GM23338 (cell line): ENCODE measurements at regions not wholly inside any gene's neighbourhood (a gene's known extent, or its start where the extent isn't known, plus 50 kb on each side); places are given as distances from the start of the nearest gene placed in this dataset.

ENCODE experiments used
- ATAC-seq: fragments of 200-7000 bp; cut with Tn5 transposase; 3 replicates; pipeline ENCODE4 v1.9.1; 2020
- DNase-seq: peaks from one replicate; pipeline ENCODE4 v3.0.0-alpha.2; 2015; ENCODE audit warnings: low spot score
- H2AFZ ChIP-seq: fragments of 200-600 bp; sonication (generic); 2 replicates; pipeline ENCODE4 v1.8.0; 2016; ENCODE audit warnings: antibody characterized with exemption, mild to moderate bottlenecking, moderate library complexity
- H3F3A ChIP-seq: fragments of 200-600 bp; sonication (generic); replicated peaks from 2 replicates; pipeline ENCODE4 v1.8.0; 2017; ENCODE audit warnings: antibody characterized with exemption, mixed run types, low read depth
- H3K27ac ChIP-seq: fragments of 200-600 bp; sonication (generic); 2 replicates; pipeline ENCODE4 v1.6.1; 2016; ENCODE audit warnings: low read depth
- H3K27me3 ChIP-seq: fragments of 200-600 bp; sonication (generic); 2 replicates; pipeline ENCODE4 v1.8.0; 2016; ENCODE audit warnings: mild to moderate bottlenecking, mixed run types, moderate library complexity; ENCODE audit not compliant: insufficient read depth
- H3K36me3 ChIP-seq: fragments of 200-600 bp; sonication (generic); 2 replicates; pipeline ENCODE4 v1.8.0; 2016; ENCODE audit warnings: mild to moderate bottlenecking; ENCODE audit not compliant: insufficient read depth
- H3K4me1 ChIP-seq: fragments of 200-600 bp; sonication (generic); 2 replicates; pipeline ENCODE4 v1.8.0; 2016; ENCODE audit warnings: mild to moderate bottlenecking, moderate library complexity; ENCODE audit not compliant: insufficient read depth
- H3K4me2 ChIP-seq: fragments of 200-600 bp; sonication (generic); 2 replicates; pipeline ENCODE4 v1.7.1; 2017; ENCODE audit warnings: mixed run types
- H3K4me3 ChIP-seq: fragments of 200-600 bp; sonication (generic); 2 replicates; pipeline ENCODE4 v1.6.1; 2016; ENCODE audit warnings: mixed run types
- H3K79me2 ChIP-seq: fragments of 200-600 bp; sonication (generic); replicated peaks from 2 replicates; pipeline ENCODE4 v1.8.0; 2017; ENCODE audit warnings: mild to moderate bottlenecking; ENCODE audit not compliant: insufficient read depth
- H3K9me2 ChIP-seq: fragments of 200-600 bp; sonication (generic); 2 replicates; pipeline ENCODE4 v1.8.0; 2017; ENCODE audit not compliant: insufficient read depth
- H4K20me1 ChIP-seq: fragments of 200-600 bp; sonication (generic); replicated peaks from 2 replicates; pipeline ENCODE4 v1.8.0; 2017; ENCODE audit warnings: mild to moderate bottlenecking; ENCODE audit not compliant: insufficient read depth
- H3K27ac Mint-ChIP-seq: 2 replicates; pipeline ENCODE4 v1.8.0; 2020; ENCODE audit warnings: inconsistent platforms, mild to moderate bottlenecking, moderate library complexity, mixed read lengths
- H3K27me3 Mint-ChIP-seq: 3 replicates; pipeline ENCODE4 v1.8.0; 2022; ENCODE audit warnings: low read depth, mild to moderate bottlenecking, moderate library complexity, mixed read lengths, inconsistent platforms; ENCODE audit not compliant: insufficient read depth, poor library complexity
- H3K36me3 Mint-ChIP-seq: 3 replicates; pipeline ENCODE4 v1.8.0; 2021; ENCODE audit warnings: low read depth, mild to moderate bottlenecking, inconsistent platforms, moderate library complexity, mixed read lengths
- H3K4me1 Mint-ChIP-seq: 3 replicates; pipeline ENCODE4 v1.8.0; 2020; ENCODE audit warnings: mild to moderate bottlenecking, inconsistent platforms, mixed read lengths
- H3K4me3 Mint-ChIP-seq: 3 replicates; pipeline ENCODE4 v1.8.0; 2021; ENCODE audit warnings: moderate library complexity, mild to moderate bottlenecking, inconsistent platforms, mixed read lengths
- H3K9me3 Mint-ChIP-seq: 3 replicates; pipeline ENCODE4 v1.8.0; 2020; ENCODE audit warnings: moderate library complexity, mild to moderate bottlenecking, inconsistent platforms, mixed read lengths
- CREB1 ChIP-seq: fragments of 250-450 bp; sonication (Bioruptor Pico); IDR thresholded peaks from 2 replicates; pipeline ENCODE4 v1.5.0; 2020; ENCODE audit warnings: low read depth, mild to moderate bottlenecking, moderate library complexity
- CTCF ChIP-seq, 2 experiments: fragments of 200-600 bp in 1 of 2; sonication (generic) in 1 of 2; conservative IDR thresholded peaks; 2 replicates each; pipeline versions ENCODE4 v1.5.1 to v1.6.1; 2016 to 2017; ENCODE audit warnings: antibody characterized with exemption in 2 of 2, low read depth in 2 of 2, mild to moderate bottlenecking in 2 of 2, moderate library complexity in 1 of 2
- ETS1 ChIP-seq: IDR thresholded peaks from 2 replicates; pipeline ENCODE4 v1.6.1; 2016; ENCODE audit warnings: antibody characterized with exemption
- EZH2 ChIP-seq: fragments of 200-600 bp; sonication (generic); IDR thresholded peaks from one replicate; pipeline ENCODE4 v1.8.0; 2017; ENCODE audit warnings: antibody characterized with exemption, mild to moderate bottlenecking, low read depth; ENCODE audit not compliant: unreplicated experiment
- EZH2phosphoT487 ChIP-seq: fragments of 200-600 bp; sonication (generic); IDR thresholded peaks from one replicate; pipeline ENCODE4 v1.8.1; 2018; ENCODE audit warnings: antibody characterized with exemption; ENCODE audit not compliant: unreplicated experiment
- JUNB ChIP-seq: IDR thresholded peaks from one replicate; pipeline ENCODE4 v1.6.1; 2016; ENCODE audit warnings: antibody characterized with exemption; ENCODE audit not compliant: unreplicated experiment
- NANOG ChIP-seq: IDR thresholded peaks from 2 replicates; pipeline ENCODE4 v1.6.1; 2016; ENCODE audit warnings: antibody characterized with exemption, borderline replicate concordance
- POLR2AphosphoS5 ChIP-seq: IDR thresholded peaks from 2 replicates; pipeline ENCODE4 v1.6.1; 2016; ENCODE audit warnings: antibody characterized with exemption, low read depth
- REST ChIP-seq: IDR thresholded peaks from one replicate; pipeline ENCODE4 v1.6.1; 2018; ENCODE audit warnings: antibody characterized with exemption; ENCODE audit not compliant: unreplicated experiment
- STAT1 ChIP-seq: IDR thresholded peaks from one replicate; pipeline ENCODE4 v1.6.1; 2016; ENCODE audit warnings: antibody characterized with exemption; ENCODE audit not compliant: unreplicated experiment
- ZNF114 ChIP-seq: fragments of 250-450 bp; sonication (Bioruptor Pico); IDR thresholded peaks from 2 replicates; pipeline ENCODE4 v1.5.0; 2020; ENCODE audit warnings: mild to moderate bottlenecking, moderate library complexity
- ZNF331 ChIP-seq: fragments of 250-450 bp; sonication (Bioruptor Pico); IDR thresholded peaks from 2 replicates; pipeline ENCODE4 v1.5.0; 2020; ENCODE audit warnings: low read depth, mild to moderate bottlenecking, moderate library complexity
- ZNF462 ChIP-seq: fragments of 250-450 bp; sonication (Bioruptor Pico); IDR thresholded peaks from 2 replicates; pipeline ENCODE4 v1.5.0; 2020; ENCODE audit warnings: mild to moderate bottlenecking, moderate library complexity

- Mint-ChIP-seq H3K36me3 (no peaks in the 10 kb centered on the region), H3K27ac (no peak overlapping the region), H3K4me1 (no peaks in the 10 kb centered on the region), H3K9me3 (no peaks in the 10 kb centered on the region), H3K27me3 (no peaks in the 10 kb centered on the region), H3K4me3 (no peak overlapping the region)
- no peak overlapping the region for H2AFZ ChIP-seq
- no peaks in the 10 kb centered on the region for H3F3A ChIP-seq
- no peak overlapping the region for H3K4me2 ChIP-seq
- H3K27ac ChIP-seq: no peak overlapping the region
- H4K20me1 ChIP-seq: no peaks in the 10 kb centered on the region
- H3K79me2 ChIP-seq: no peaks in the 10 kb centered on the region
- H3K9me2 ChIP-seq: 0 out of 2 replicates have a peak, but pooled peaks cover 7% of the 10 kb centered on the region
- H3K36me3 ChIP-seq: no peaks in the 10 kb centered on the region
- TF ChIP-seq ETS1: no peak
- TF ChIP-seq ZNF331 (CRISPR knock-in tag): no peak
- no peak for TF ChIP-seq CREB1
- TF ChIP-seq REST: no peak
- no peak for TF ChIP-seq EZH2
- TF ChIP-seq ZNF114: no peak
- TF ChIP-seq EZH2phosphoT487: no peak
- TF ChIP-seq STAT1: no peak
- no peak for TF ChIP-seq CTCF (conservative IDR thresholded peaks at IDR 0.05; ENCODE audit: low read depth in 2 of 2)
- TF ChIP-seq ZNF462 (CRISPR knock-in tag): no peak
- TF ChIP-seq NANOG: no peak
- no peak for TF ChIP-seq JUNB
- no peak for TF ChIP-seq POLR2AphosphoS5
- no peaks in the 10 kb centered on the region for H3K27me3 ChIP-seq
- ATAC-seq (no peak), DNase-seq (no peak)
- H3K4me1 ChIP-seq: no peaks in the 10 kb centered on the region
- no peak overlapping the region for H3K4me3 ChIP-seq
Observed at GRCh38 chr12:46711756-46712155, 114.0 kb downstream of the SLC38A4 start.
